Upper lobe of left lung (tissue), 6 donors: ENCODE measurements at regions not wholly inside any gene's neighbourhood (a gene's known extent, or its start where the extent isn't known, plus 50 kb on each side); places are given as distances from the start of the nearest gene placed in this dataset.

ENCODE experiments used
- ATAC-seq, 2 donors: fragments of 200-7000 bp; cut with Tn5 transposase; one replicate each; pipeline ENCODE4 v1.9.1; 2022; ENCODE audit warnings: mild to moderate bottlenecking in 2 of 2, moderate library complexity in 2 of 2; ENCODE audit not compliant: low FRiP score in 2 of 2
- DNase-seq, 2 donors: peaks; one replicate each; pipeline ENCODE4 v3.0.0-alpha.2; 2019 to 2020
- H3K27ac ChIP-seq, 4 donors: fragments of 200-600 bp; sonication (generic); one replicate each; pipeline ENCODE4 v1.5.1; 2016 to 2019
- H3K27me3 ChIP-seq, 4 donors: fragments of 200-600 bp; sonication (generic); one replicate each; pipeline ENCODE4 v1.5.1; 2017 to 2019
- H3K36me3 ChIP-seq, 4 donors: fragments of 200-600 bp; sonication (generic); one replicate each; pipeline ENCODE4 v1.5.1; 2016 to 2019
- H3K4me1 ChIP-seq, 4 donors: fragments of 200-600 bp; sonication (generic); one replicate each; pipeline ENCODE4 v1.5.1; 2018 to 2019
- H3K4me3 ChIP-seq, 4 donors: fragments of 200-600 bp; sonication (generic); one replicate each; pipeline ENCODE4 v1.5.1; 2017 to 2019; ENCODE audit warnings: mild to moderate bottlenecking in 2 of 4, moderate library complexity in 1 of 4
- H3K9me3 ChIP-seq, 4 donors: fragments of 200-600 bp; sonication (generic); one replicate each; pipeline ENCODE4 v1.5.1; 2018 to 2019
- CTCF ChIP-seq, 6 experiments: fragments of 450-650 bp in 4 of 6; fragments of 200-600 bp in 2 of 6; sonication (generic) in 2 of 6; IDR thresholded peaks; one replicate each; pipeline ENCODE4 v1.5.1; 2016 to 2019; ENCODE audit warnings: antibody characterized with exemption in 6 of 6
- EP300 ChIP-seq, 4 donors: sonication (generic); formaldehyde crosslinking; IDR thresholded peaks; one replicate each; pipeline ENCODE4 v1.5.1; 2017; ENCODE audit warnings: antibody characterized with exemption in 4 of 4, control low read depth in 2 of 4
- POLR2A ChIP-seq, 4 donors: fragments of 450-650 bp; IDR thresholded peaks; one replicate each; pipeline ENCODE4 v1.5.1; 2016 to 2017; ENCODE audit warnings: antibody characterized with exemption in 4 of 4, mild to moderate bottlenecking in 2 of 4
- POLR2AphosphoS5 ChIP-seq, 2 donors: sonication (generic); formaldehyde crosslinking; IDR thresholded peaks; one replicate each; pipeline ENCODE4 v1.5.1; 2017; ENCODE audit warnings: antibody characterized with exemption in 2 of 2
- WGBS, 2 donors: methylation state at CpG; one replicate each; pipeline ENCODE4 v1.1.5; 2017 to 2018; 5-methylcytosine and 5-hydroxymethylcytosine counted together
- donor health status: DM: no; HTN: no; CAD: no; lungs with moderate emphysema.
- donor health status: DM: no; HTN: yes; CAD: no; lungs with severe emphysema.

GRCh38 chr3:118445036-118445435 is 589.6 kb downstream of the IGSF11 start:
- TF ChIP-seq CTCF (IDR thresholded peaks at IDR 0.05) (no peak), POLR2AphosphoS5 (IDR thresholded peaks at IDR 0.05) (no peak), POLR2A (IDR thresholded peaks at IDR 0.05) (no peak), EP300 (IDR thresholded peaks at IDR 0.05) (no peak)
- Histone ChIP-seq H3K4me3 (no peak overlapping the region), H3K27ac (no peak overlapping the region), H3K4me1 (no peaks in the 10 kb centered on the region), H3K36me3 (no peaks in the 10 kb centered on the region), H3K27me3 (no peaks in the 10 kb centered on the region), H3K9me3 (no peaks in the 10 kb centered on the region)
- 82 to 89% methylated on average over 6 of the region's 6 CpGs for WGBS, 2 donors
- no peak for ATAC-seq
- DNase-seq, result no peak

- DNase-seq (no peak), ATAC-seq (no peak)
- no peaks in the 10 kb centered on the region for H3K27me3 ChIP-seq
- H3K4me1 ChIP-seq, result no peaks in the 10 kb centered on the region
- TF ChIP-seq CTCF (IDR thresholded peaks at IDR 0.05) (no peak), POLR2A (IDR thresholded peaks at IDR 0.05) (no peak), EP300 (IDR thresholded peaks at IDR 0.05) (no peak), POLR2AphosphoS5 (IDR thresholded peaks at IDR 0.05) (no peak)
- no peaks in the 10 kb centered on the region for H3K36me3 ChIP-seq
- no peak overlapping the region for H3K27ac ChIP-seq
- no peak overlapping the region for H3K4me3 ChIP-seq
- H3K9me3 ChIP-seq, result peaks cover 0 to 7% (median 2%) of the 10 kb centered on the region in 4 donors
Measured at GRCh38 chr3:118447339-118447738, 587.3 kb downstream of the IGSF11 start.

GRCh38 chr3:118466795-118467330 is 567.8 kb downstream of the IGSF11 start:
- TF ChIP-seq POLR2AphosphoS5 (IDR thresholded peaks at IDR 0.05), result no peak
- TF ChIP-seq POLR2A (IDR thresholded peaks at IDR 0.05), result no peak
- no peak for TF ChIP-seq EP300 (IDR thresholded peaks at IDR 0.05)
- TF ChIP-seq CTCF (IDR thresholded peaks at IDR 0.05), result no peak
- ATAC-seq (no peak), DNase-seq (no peak)
- Histone ChIP-seq H3K36me3 (no peaks in the 10 kb centered on the region), H3K27me3 (no peaks in the 10 kb centered on the region), H3K27ac (no peak overlapping the region), H3K4me1 (no peaks in the 10 kb centered on the region), H3K4me3 (no peak overlapping the region), H3K9me3 (no peaks in the 10 kb centered on the region)
- WGBS, 2 donors, result 84 to 85% methylated on average over 2 of the region's 2 CpGs

- Histone ChIP-seq H3K4me1 (no peaks in the 10 kb centered on the region), H3K4me3 (no peak overlapping the region), H3K9me3 (no peaks in the 10 kb centered on the region), H3K27me3 (no peaks in the 10 kb centered on the region), H3K27ac (no peak overlapping the region), H3K36me3 (no peaks in the 10 kb centered on the region)
- DNase-seq, result no peak
- TF ChIP-seq POLR2AphosphoS5 (IDR thresholded peaks at IDR 0.05), result no peak
- no peak for TF ChIP-seq EP300 (IDR thresholded peaks at IDR 0.05)
- no peak for TF ChIP-seq POLR2A (IDR thresholded peaks at IDR 0.05)
- TF ChIP-seq CTCF (IDR thresholded peaks at IDR 0.05), result no peak
- no peak for ATAC-seq
Measured at GRCh38 chr3:118468801-118469200, 565.8 kb downstream of the IGSF11 start.

GRCh38 chr3:118472586-118472985 is 562.1 kb downstream of the IGSF11 start:
- 33 to 63% methylated on average over 1 of the region's 1 CpG for WGBS, 2 donors
- DNase-seq (no peak), ATAC-seq (no peak)
- TF ChIP-seq POLR2A (IDR thresholded peaks at IDR 0.05) (no peak), POLR2AphosphoS5 (IDR thresholded peaks at IDR 0.05) (no peak), CTCF (IDR thresholded peaks at IDR 0.05) (no peak), EP300 (IDR thresholded peaks at IDR 0.05) (no peak)
- Histone ChIP-seq H3K9me3 (no peaks in the 10 kb centered on the region), H3K4me1 (no peaks in the 10 kb centered on the region), H3K4me3 (no peak overlapping the region), H3K27me3 (no peaks in the 10 kb centered on the region), H3K27ac (no peak overlapping the region), H3K36me3 (no peaks in the 10 kb centered on the region)
